Ammon's horn (tissue), 1 donor: ENCODE measurements at regions not wholly inside any gene's neighbourhood (a gene's known extent, or its start where the extent isn't known, plus 50 kb on each side); places are given as distances from the start of the nearest gene placed in this dataset.
"Not testable (repeated sequence)": the region's sequence is repeated elsewhere in the genome, so short reads cannot be mapped to it uniquely, and the experiment has no call there.

Source experiments
- DNase-seq: peaks from one replicate; pipeline ENCODE4 v3.0.0-alpha.2; 2016; ENCODE audit warnings: low spot score

- DNase-seq: not testable (repeated sequence)
These were observed 133.5 kb upstream of the NRP1 start for GRCh38 chr10:33468006-33468405.

- no peak for DNase-seq
These were observed 131.3 kb upstream of the NRP1 start for GRCh38 chr10:33465747-33466146.

GRCh38 chr10:33463011-33463410 lies 128.5 kb upstream of the NRP1 start:
- DNase-seq: no peak

GRCh38 chr10:33461295-33461640 lies 126.8 kb upstream of the NRP1 start:
- no peak for DNase-seq

GRCh38 chr10:33460505-33461294 lies 126.2 kb upstream of the NRP1 start:
- peak; percentile 18 for DNase-seq

- no peak for DNase-seq
These were observed 125.1 kb upstream of the NRP1 start for GRCh38 chr10:33459602-33460001.

GRCh38 chr10:33455029-33455428 lies 120.6 kb upstream of the NRP1 start:
- no peak for DNase-seq

GRCh38 chr10:33454554-33454953 lies 120.1 kb upstream of the NRP1 start:
- DNase-seq: no peak

GRCh38 chr10:33453081-33454025 lies 118.9 kb upstream of the NRP1 start:
- no peak for DNase-seq

GRCh38 chr10:33448421-33449140 lies 114.1 kb upstream of the NRP1 start:
- no peak for DNase-seq

- no peak for DNase-seq
These were observed 107.1 kb upstream of the NRP1 start for GRCh38 chr10:33441561-33441960.

- peak; percentile 27 for DNase-seq
These were observed 100.5 kb upstream of the NRP1 start for GRCh38 chr10:33434933-33435332.

- DNase-seq: no peak
These were observed 94.2 kb upstream of the NRP1 start for GRCh38 chr10:33428682-33429081.

- DNase-seq: no peak
These were observed 88.7 kb upstream of the NRP1 start for GRCh38 chr10:33423154-33423529.

GRCh38 chr10:33422471-33423153 lies 88.1 kb upstream of the NRP1 start:
- no peak for DNase-seq

- DNase-seq: no peak
These were observed 87.5 kb upstream of the NRP1 start for GRCh38 chr10:33421789-33422462.

GRCh38 chr10:33419311-33419710 lies 84.8 kb upstream of the NRP1 start:
- DNase-seq: no peak

- DNase-seq: no peak
These were observed 83.8 kb upstream of the NRP1 start for GRCh38 chr10:33418301-33418700.

- DNase-seq: no peak
These were observed 82.2 kb upstream of the NRP1 start for GRCh38 chr10:33416691-33417090.

GRCh38 chr10:33416209-33416608 lies 81.7 kb upstream of the NRP1 start:
- no peak for DNase-seq

GRCh38 chr10:33414841-33415240 lies 80.4 kb upstream of the NRP1 start:
- DNase-seq: no peak
